ENCODE measurements at regions not wholly inside any gene's neighbourhood (a gene's known extent, or its start where the extent isn't known, plus 50 kb on each side); places are given as distances from the start of the nearest gene placed in this dataset.

DNA sequence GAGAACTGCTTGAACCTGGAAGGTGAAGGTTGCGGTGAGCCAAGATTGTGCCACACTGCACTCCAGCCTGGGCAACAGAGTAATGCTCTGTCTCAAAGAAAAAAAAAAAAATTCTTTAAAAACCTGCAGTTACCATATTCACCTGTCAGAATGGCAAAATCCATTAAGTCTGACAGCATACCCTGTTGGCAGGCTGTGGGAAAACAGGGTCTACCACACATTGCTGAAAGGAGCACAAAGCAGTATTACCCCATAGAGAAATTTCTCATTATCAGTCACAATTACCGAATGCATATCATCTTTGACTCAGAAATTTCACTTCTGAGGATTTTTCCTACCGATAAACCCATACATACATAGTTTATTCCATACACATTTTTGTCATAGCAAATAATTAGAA, 264.1 kb upstream of the SLCO3A1 start:
- TF ChIP-seq POLR2A (IDR thresholded peaks at IDR 0.05; ENCODE audit: low read depth, low read length) (no peak), POLR2AphosphoS5 (IDR thresholded peaks at IDR 0.05; ENCODE audit: low read depth, low read length) (no peak), TAF1 (IDR thresholded peaks at IDR 0.05; ENCODE audit: low read depth, low read length) (no peak)

Data from GM12891 (cell line).